Glomerular visceral epithelial cell (primary cell): ENCODE measurements at regions not wholly inside any gene's neighbourhood (a gene's known extent, or its start where the extent isn't known, plus 50 kb on each side); places are given as distances from the start of the nearest gene placed in this dataset.

ENCODE experiments used
- DNase-seq: peaks from one replicate; pipeline ENCODE4 v3.0.0-alpha.2; 2016; ENCODE audit errors: extremely low spot score

DNA sequence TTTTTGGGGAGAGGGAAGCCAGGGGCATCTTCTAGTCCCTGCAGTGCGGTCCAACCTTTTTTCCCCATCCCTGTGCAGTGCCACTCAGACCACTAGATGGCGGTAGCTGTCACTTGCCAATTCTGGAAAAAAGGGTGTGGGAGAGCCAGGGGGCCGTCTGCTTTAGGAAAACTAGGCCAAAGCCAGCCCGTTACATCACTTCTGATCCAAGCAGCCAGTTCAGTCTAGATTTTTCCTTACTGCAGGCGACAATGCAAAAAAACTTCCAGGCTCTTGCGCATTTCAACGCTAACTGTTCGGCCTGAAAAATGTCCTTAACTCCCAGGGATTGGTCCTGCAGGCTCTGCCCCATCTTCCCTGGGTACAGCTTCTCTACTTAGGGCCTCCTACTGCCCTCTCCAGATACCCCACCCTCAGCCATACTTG, 69.2 kb upstream of the CES5A start:
- peak; percentile 38 for DNase-seq

DNA sequence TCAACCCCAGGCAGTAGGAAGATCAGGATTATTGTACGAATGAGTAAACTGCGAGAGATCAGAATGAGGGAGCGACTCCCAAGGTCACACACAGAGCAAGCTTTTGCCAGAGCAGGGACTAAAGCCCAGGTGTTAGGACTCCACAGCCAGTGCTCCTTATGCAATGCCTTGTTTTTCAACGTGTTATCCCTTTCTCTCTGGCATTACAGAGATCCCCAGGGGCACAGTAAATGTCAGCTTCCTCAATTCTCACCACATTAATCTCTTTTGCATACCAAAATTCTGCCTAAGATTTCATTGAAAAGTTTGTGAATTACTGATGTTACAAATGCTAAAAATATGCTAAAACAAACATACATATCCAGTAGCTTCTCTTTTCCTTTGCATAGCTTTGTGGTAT, 68.1 kb upstream of the CES5A start:
- no peak for DNase-seq

DNA sequence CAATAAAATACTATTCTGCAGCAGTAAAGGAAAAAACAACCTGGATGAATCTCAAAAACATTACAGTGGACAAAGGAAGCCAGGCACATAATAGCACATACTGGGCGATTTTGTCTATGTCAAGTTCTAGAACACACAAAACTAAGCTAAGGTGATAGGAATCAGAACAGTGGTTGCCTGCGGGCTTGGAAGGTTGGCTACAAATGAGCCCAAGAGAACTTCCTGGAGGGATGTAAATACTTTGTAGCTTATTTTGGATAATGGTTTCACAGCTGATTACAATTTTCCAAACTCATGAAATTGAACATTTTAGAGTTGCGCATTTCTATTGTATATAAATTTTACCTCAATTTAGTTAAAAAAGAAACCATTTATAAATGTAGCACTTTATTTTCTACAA, 67.6 kb upstream of the CES5A start:
- no peak for DNase-seq

DNA sequence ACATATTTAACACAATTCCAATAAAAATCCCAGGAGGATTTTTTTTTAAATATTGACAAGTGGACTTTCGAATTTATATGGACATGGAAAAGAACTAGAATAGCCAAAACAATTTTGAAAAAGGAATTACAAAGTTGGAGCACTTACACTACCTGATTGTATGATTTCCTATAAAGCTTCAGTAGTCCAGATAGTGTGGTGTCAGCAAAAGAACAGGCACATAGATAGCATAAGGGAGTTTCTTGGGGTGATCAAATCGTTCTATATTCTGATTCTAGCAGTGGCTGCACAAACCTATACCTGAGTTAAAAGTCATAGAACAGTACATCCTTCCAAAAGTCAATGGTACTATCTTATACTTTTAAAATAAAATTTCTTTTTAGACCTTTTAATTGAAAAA, 66.4 kb upstream of the CES5A start:
- DNase-seq: no peak

DNA sequence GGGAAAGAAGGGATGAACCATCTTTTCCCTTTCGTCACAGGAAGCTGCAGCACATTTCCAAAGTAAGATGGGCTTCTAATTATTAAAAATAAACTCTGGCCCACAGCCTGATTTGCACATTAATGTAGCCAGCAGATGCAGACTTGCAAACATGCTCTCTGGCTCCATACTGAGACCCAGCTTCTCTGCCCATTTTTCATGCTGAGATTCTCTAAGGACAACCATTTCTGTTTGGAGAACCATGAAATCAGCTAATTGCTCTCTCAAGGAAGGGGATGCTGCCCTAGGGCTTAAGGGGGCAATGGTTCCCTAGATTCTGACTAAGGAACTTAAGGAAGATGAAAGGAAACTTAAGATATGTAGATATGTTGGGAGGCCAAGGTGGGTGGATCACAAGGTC, 63.0 kb upstream of the CES5A start:
- no peak for DNase-seq

DNA sequence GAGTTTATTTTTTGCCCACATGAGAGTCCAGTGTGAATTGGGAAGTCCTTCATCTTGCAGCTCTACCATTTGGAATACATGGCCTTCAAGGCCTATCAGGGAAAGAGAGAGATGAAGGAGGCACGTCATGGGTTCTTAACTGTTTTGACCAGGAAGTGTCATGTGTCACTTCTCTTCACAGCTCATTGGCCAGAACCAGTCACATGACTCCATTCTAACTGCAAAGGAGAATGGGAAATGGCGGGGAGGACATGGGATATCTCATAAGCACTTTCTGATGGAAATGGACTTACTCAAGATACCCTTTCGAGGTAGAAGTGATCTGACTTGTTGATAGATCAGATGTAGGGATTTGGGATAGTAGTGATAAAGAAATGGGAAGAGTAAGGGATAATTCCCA, 57.9 kb upstream of the CES5A start:
- no peak for DNase-seq

DNA sequence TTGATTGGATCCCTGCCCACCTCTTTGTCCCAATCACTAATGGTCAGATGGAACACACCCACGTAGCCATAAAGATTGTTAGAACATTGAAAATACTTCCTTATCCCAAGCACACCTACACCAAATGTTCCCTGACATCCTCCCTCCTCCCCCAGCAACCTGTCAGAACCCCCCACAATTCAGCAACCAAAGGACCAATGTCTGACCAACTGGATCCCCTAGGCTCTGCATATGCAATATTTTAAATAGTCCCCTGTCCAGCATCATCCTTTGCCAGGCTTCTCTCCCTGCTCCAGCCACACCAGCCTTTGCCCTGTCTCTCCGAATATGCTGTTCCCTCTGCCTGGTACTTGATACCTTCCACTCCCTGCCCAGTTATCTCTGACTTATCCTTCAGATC, 54.9 kb upstream of the CES5A start:
- DNase-seq: no peak

DNA sequence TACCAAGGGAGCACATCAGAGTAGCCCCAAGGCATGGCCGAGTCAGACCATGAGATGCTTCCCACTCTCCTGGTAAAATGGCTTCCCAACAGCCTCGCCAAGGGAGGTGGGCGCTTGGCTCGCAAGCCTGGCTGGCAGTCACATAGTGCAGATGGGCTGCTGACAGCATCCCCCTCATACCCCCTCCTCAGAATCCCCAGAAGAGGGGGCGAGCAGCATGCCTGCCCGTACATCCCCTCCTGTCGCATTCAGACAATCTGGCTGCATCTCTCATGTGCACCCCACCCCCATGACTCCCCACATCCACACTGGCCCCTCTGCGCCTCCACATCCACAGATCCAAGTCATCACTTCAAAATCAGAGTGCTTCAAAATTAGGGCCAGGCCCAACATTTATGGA, 54.0 kb upstream of the CES5A start:
- DNase-seq: no peak

DNA sequence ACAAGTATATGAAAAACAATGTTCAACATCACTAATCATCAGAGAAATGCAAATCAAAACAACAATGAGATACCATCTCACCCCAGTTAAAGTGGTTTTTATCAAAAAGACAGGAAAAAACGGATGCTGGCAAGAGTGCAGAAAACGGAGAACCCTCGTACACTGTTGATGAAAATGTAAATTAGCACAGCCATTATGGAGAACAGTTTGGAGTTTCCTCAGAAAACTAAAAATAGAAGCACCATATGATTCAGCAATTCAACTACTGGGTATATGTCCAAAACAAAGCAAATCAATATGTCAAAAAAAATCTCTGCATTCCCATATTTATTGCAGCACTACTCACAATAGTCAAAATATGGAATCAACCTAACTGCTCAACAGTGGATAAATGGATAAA, 50.1 kb upstream of the CES5A start:
- no peak for DNase-seq
